ENCODE measurements at regions not wholly inside any gene's neighbourhood (a gene's known extent, or its start where the extent isn't known, plus 50 kb on each side); places are given as distances from the start of the nearest gene placed in this dataset.
"Not testable (repeated sequence)": the region's sequence is repeated elsewhere in the genome, so short reads cannot be mapped to it uniquely, and the experiment has no call there.

DNA sequence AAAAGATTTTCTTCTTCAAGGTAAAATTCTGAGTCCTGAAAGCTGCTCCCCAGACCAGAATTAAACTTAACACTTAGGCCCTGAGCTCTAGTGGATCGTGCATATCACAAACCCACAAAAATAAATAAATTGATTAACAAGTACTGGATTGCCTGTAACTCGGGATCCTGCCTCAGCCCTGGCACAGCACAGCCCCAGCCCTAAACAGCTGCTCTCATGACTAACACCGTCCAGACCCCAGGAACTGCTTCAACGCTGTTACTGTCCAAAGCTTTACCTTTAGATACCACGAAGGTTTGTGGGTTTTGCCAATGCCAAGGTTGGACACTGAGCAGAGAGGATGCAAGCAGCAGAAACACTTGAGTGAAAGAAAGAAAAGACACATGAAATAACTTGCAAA is 172.5 kb downstream of the COPRS start:
- DNase-seq (ENCODE audit: low read depth in 4 of 4, low spot score in 3 of 4): no peak

DNA sequence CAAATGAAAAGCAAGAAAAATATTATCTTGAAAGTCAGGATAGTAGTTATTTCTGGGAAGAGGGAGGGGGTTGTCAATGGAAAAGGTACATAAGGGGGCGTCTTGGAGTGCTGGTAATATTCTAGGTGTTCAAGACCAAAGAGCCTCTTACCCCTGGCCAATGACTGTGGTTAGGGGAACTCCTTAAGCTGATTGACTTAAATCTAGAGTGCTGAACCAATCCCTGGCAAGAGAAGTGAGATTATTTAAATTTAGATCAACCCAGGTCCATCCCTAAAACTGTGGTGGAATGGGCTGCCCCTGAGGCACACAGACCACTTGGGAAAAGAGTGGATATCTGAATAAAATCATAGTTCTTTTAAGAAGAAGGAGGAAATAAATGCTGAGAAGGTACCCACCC is 174.1 kb downstream of the COPRS start:
- no peak for DNase-seq (ENCODE audit: low read depth in 4 of 4, low spot score in 3 of 4)

DNA sequence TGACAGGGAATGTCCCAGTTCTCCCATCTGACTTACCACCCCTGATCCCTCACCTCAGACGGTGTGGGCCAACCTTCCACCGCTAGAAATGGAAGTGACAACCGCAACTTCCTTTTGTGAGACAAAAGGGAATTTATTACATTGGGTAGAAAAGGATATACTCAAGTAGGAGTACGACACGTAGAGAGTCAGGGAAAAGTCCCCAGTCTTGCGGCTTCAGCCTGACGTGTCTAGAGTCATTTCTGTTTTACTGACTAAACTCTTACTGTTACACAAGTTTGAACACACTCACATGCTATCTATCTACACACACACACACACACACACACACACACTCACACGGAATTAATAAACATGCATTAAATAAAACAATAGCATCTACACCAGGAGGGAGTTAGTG is 178.9 kb downstream of the COPRS start:
- DNase-seq (ENCODE audit: low read depth in 4 of 4, low spot score in 3 of 4): no peak

DNA sequence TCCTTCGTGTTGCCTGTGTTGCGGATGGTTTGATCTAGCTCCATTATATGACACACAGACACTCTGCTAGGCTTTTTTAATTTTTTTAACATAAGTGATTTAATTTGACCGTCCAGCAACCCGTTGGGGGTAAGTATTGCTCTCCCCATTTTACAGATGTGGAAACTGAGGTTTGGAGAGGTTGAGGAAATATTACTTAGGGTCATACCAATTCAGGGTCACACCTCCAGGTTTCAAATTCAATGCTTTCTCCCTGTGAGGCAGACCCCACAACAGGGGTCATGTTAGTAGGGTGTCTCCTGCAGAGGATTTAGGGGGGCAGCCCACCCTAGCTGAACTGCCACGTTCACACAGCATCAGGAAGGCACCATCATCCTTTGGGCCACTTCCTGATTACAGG is 179.4 kb downstream of the COPRS start:
- no peak for DNase-seq (ENCODE audit: low read depth in 4 of 4, low spot score in 3 of 4)

DNA sequence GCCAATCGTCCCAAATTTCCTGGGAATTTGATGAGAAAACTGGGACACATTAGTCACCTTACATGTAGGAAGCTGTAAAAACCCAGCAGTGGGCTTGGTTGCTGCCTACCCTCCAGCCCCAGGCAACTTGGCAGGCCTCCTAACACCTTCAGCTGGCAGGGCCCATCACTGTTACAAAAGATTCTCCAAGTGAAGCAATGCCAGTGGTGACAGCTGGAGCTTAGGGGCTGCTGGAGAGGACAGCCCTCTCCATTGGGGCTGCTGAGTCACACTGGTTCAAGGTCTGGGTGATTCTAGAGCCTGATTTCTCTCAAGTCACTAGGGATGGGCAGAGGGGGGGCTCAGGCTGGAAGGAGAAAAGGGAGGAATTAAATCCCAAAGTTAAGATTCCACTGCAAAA is 180.6 kb downstream of the COPRS start:
- no peak for DNase-seq (ENCODE audit: low read depth in 4 of 4, low spot score in 3 of 4)

DNA sequence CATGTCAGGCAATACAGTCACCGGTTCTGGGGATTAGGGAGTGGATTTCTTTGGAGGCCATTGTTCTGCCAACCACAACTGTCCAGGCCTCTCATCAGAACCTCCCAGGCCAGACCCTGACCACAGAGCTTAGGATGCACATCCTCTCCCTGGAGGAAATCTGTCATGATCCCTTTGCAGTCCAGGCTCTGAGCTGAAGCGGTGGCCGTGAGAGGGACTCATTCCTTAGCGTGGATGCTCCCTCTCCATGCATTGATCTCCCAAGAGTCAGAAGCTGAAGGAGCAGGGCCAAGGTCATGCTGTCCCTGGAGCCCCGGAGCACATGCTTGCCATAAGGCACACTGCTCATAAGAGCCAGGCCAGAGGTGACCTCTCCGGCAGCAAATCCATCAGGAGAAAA is 181.4 kb downstream of the COPRS start:
- DNase-seq (ENCODE audit: low read depth in 4 of 4, low spot score in 3 of 4): no peak

DNA sequence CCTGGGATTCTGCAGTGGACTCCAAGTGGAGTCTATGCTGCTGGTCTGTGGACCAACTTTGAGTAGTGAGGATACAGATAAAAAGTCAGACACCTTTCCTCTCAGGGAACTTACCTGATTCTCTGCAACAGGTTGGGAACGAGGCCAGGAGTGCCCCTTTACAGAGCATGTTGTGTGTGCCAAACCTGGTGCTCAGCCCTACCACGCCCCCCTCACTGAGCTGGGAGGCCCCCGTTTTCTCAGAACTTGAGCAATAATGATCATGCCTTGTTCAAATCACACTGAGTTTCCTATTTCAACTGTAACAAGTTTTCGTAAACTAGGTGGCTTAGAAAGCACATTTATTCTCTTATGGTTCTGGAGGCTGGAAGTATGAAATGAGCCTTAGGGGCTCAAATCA is 182.0 kb downstream of the COPRS start:
- DNase-seq (ENCODE audit: low read depth in 4 of 4, low spot score in 3 of 4): no peak

DNA sequence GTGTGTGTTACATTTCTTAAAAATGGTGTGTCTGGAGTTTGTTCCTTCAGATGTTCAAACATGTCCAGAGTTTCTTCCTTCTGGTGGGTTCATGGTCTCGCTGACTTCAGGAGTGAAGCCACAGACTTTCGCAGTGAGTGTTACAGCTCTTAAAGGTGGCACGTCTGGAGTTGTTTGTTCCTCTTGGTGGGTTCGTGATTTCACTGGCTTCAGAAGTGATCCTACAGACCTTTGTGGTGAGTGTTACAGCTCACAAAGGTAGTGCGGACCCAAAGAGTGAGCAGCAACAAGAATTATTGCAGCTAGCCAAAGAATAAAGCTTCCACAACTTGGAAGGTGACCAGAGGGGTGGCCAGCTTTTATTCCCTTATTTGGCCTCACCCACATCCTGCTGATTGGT is 183.7 kb downstream of the COPRS start:
- not testable (repeated sequence) for DNase-seq (ENCODE audit: low read depth in 4 of 4, low spot score in 3 of 4)

DNA sequence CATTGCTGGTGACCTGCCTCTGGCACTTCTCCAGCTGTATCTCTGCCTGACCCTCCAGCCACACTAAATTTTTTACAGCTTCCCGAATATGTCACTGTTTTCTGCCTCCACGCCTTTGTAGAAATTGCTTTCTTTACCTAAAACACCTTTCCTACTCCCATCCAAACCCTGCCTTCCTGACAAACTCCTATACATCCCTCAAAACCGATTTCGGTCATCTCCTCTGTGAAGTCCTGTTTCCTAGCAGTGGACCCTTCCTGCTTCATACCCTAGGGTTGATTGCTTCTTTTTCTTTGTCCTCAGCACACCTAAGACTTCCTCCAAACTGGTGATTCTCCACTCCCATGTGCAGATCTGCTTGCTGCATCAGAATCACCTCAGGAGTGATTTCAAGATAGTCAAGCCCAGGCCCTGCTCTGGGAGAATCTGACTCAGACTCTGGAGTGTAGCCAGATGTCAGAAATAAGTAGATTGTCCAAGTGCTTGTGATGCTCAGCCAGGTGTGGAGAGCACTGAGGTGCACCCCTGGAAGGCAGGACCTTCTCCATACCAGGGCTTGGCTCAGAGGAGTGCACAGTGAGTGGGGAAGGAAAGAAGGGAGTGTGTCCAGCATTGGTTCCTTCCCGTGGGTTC is 184.2 kb downstream of the COPRS start:
- no peak for DNase-seq (ENCODE audit: low read depth in 4 of 4, low spot score in 3 of 4)

DNA sequence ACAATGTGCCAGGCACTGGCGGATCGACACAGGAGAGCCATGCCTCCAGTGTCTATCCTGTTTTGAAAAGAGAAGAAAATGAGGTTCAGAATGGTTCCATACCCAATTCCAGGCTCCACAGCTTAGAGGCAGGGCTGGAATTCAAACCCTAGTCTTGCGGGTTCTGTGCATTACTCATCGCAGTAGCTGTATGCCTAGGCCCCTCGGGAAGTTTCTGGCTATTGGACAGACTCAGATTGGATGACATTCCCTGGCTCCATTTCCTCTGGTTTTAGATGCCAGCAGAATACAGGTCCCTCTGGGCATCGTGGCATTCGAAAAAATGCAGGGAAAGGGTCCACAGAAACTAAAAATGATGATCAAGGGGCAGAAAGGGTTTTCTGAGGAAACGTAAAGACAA is 184.7 kb downstream of the COPRS start:
- DNase-seq (ENCODE audit: low read depth in 4 of 4, low spot score in 3 of 4): no peak

DNA sequence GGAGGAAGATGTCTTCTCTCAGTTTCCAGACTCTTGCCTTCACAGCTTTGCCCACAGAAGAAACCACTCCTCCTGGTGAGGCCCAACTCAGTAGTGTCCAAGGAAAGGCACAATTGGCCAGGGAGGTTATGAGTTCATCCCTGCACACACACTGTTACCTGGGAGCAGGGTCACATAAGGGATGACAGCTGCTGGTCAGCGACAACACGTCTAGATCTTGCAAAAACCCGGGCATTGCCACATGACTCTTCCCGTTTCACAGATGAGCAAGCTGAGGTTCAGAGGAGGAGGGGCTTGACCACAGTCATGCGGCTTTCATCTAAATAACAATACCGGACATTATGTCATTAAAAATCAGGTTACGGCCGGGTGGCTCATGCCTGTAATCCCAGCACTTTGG is 186.0 kb downstream of the COPRS start:
- no peak for DNase-seq (ENCODE audit: low read depth in 4 of 4, low spot score in 3 of 4)

DNA sequence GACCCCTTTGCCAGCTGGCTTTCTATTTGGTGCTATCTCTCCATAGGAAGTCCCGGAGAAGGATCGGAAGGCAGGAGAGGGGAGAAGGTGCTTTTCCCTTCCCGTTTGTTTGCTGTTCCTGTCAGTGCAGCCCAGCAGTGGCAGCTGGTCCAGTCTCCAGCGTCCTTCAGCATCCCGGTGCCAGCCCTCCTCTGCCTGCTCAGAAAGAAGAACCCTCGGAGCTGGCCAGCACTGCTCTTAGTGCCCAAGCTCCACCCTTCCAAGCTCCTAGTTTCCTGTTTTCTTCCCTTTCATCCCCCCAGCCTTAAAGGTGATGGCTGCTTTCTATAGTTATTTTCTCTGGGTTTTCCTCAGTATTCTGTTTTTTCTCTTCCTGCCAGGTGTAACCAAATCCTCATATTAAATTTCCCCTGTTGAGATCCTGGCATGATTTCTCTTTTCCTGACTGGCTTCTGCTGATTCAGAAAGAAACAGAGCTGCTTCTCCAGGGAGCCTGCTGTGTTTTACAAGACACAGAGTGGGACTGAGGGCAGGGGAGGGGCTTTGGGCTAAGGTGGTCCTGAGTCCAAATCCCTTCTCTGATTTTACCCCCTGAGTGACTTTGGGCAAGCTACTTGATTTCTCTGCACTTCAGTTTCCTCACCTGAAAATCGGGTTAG is 186.8 kb downstream of the COPRS start:
- DNase-seq (ENCODE audit: low read depth in 4 of 4, low spot score in 3 of 4): no peak

DNA sequence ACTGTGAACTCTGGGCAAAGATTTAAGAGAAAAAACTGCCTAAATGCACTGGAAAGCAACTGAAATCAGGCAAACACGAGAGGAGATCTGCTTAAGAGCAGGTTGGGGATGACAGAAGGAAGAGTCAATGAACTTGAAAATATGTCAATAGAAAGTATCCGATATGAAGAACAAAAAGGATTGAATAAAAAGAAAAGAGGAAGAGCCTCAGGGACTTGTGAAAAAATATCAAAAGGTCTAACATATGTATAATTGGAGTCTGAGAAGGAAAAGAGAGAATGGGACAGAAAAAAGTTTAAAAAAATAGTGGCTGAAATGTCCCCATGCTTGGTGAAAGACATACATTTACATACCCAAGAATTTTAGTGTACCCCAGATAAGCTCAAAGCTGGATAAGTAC is 195.5 kb downstream of the COPRS start:
- no peak for DNase-seq (ENCODE audit: low read depth in 4 of 4, low spot score in 3 of 4)

DNA sequence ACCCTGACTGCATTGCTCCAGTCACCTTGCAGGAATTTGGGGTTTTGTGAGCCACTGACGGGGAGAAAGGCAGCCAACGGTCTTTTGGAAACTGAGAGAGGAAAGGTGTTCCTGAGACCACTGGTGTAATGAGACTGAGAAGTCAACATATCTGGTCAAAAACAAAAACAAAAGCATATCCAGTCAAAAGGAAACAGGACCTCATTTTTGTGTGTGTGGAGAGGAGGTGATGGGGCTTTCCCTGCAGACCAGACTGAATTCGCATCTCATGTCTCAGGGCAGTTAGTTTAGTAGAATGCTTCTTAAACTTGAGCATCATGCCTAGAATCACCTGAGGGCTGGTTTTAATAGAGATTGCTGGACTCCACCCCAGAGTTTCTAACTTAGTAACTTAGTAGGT is 198.4 kb downstream of the COPRS start:
- DNase-seq (ENCODE audit: low read depth in 4 of 4, low spot score in 3 of 4): no peak

DNA sequence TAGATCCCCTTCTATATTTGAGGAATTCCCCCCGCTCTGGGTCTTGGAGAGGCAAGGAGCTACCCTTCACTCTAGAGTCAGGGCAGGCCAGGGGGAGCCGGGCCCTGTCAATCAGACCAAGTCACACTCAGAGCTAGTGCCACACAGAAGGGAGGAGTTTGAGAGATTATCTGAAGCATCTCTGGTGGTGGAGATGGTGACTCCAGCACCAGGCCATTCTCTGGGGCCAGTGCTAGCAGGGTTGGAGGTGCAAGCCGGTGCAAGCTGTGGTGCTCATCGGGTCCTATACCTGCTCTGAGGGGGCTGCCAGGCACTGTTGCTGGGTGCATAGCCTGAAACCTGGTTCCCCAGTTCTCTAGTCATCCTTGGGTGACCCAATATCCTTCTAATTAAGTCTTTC is 201.2 kb downstream of the COPRS start:
- DNase-seq (ENCODE audit: low read depth in 4 of 4, low spot score in 3 of 4): no peak

DNA sequence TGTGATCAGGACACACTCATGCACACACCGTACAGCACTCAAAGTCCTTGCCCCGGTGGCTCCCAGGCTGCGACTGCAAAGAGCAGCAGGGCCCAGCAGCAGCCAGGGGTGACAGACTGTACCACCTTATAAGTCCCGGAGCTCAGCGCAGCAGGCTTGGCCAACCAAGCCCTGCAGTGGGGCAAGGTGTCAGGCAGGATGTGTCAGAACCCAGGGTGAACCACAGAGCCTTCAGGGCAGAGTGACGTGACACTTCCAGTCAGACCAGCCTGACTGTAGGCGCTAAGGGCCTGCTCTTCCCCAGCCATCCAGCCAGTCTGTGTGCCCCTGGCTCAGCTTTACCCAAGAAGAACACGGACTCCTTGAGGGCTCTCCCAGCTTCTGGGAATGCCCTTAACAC is 204.1 kb downstream of the COPRS start:
- DNase-seq (ENCODE audit: low read depth in 4 of 4, low spot score in 3 of 4): no peak

DNA sequence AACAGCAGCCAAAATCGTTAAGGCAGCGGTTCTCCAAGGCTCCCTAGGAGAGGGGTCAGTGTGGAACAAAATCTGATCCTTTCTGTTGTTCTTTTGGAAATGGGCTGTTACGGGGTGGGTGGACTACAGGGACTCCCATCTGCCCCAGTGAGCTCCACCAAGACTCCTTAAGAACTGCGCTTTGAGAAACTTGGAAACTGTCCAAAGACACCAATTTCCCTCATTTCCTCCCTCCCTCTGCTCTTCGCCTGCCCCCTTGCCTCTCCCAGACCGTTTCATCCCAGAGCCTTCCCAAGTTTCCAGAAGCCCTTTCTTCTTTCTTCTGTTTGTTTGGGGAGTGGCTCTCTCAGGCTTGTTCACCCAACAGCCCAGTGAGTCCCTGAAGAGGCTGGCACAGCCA is 205.4 kb downstream of the COPRS start:
- no peak for DNase-seq (ENCODE audit: low read depth in 4 of 4, low spot score in 3 of 4)

DNA sequence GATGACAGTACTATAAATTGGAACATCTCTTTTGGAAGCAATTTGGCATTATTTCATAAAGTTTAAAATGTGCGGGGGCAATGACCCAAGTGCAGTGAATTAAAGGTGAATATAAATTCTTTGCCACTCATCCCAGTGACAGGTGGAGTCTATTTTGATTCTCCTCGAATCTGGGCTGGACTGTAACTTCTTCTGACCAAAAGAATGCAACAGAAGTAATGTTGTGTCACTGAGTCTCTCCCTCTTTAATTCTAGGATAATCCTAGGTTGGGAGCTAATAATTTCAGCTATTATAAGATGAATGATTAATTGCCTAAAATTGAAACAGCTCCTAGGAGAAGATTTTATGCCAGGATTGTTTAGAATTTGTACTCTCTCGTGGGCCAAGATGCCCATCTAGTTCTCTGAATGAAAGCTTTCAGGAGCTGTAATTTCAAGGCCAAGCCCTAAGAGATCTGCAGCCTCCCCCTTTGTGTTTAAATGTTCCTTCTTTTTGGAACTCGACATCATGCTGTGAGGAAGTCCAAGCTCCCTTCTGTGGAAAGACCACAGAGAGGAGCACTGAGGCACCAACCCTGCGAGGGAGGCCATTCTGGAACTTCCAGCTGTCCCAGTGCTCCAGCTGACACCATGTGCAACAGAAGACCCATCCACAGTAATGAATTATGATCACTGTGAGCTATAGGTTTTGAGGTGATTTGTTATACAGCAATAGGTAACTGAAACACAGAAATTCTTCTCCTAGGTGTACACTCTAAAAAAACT is 208.1 kb downstream of the COPRS start:
- DNase-seq (ENCODE audit: low read depth in 4 of 4, low spot score in 3 of 4): no peak

DNA sequence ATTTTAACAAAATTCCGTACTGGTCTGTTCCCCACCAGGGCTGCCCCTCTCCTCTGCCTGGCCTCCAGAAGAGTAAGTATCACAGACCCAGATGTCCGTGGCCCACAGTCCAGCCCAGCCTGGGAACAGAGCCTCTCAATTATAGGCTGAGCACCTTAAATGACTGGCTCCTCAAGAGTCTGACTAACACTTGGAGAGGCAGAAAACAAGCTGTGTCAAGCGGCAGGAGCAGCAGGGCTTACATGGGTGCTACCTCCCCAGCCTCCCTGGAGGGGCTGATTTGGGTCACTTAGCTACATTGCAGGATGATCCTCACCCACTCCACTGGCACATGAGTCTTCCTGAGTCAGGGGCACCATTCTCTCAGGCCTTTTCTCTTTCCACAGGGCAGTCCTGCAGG is 209.7 kb downstream of the COPRS start:
- no peak for DNase-seq (ENCODE audit: low read depth in 4 of 4, low spot score in 3 of 4)

DNA sequence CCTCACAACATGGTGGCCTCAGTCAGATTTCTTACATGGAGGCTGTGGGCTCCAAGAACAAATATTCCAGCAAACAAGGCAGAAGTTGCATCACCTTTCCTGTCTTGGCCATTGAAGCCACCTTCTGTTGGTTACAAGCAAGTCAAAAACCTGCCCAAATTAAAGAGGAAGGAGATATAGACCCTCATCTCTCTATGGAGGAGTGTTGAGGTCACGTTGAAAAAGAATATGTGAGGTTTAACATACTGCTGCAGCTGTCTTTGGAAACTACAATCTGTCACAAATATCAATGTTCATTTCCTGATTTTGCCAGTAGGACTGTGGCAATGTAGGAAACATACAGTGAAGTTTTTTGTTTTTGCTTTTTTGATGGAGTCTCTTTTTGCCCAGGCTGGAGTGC is 211.4 kb downstream of the COPRS start:
- DNase-seq (ENCODE audit: low read depth in 4 of 4, low spot score in 3 of 4): no peak

DNA sequence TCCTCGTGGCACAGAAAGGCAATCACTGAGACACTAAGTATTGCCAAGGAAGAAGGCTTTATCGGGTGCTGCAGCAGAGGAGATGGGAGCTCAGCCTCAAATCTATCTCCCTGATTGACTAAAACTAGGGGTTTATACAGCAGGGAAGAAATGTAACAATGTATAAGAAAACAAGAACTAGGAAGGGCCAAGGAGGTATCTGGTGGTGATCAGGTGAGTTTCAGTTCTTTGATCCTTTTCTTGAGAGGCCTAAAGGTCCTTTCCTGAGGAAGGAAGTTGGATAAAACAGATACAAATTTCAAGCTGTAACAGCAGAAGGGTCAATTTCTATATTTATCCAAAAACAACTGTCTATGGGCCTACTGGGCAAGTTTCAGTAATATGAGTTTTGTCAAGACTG is 212.4 kb downstream of the COPRS start:
- no peak for DNase-seq (ENCODE audit: low read depth in 4 of 4, low spot score in 3 of 4)

DNA sequence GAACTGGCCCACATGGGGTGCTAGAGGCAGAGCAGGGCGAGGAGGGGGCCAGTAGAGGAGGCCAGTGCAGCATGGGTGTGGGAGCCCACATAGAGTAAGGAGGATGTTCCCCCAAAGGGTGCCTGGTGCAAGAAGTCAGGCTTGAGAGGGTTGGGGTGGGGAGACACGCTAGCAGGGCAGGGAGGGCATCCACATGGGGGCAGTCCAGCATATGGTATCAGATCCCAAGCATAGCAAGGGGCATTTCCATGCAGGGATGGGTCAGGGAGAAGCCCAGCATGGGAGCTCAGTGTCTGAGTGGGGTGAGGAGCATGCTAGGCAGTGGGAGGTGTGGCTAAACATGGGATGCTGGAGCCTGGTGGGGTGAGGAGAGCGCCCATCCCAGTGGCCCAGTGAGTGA is 213.7 kb downstream of the COPRS start:
- DNase-seq (ENCODE audit: low read depth in 4 of 4, low spot score in 3 of 4): no peak
